ENCODE measurements at regions not wholly inside any gene's neighbourhood (a gene's known extent, or its start where the extent isn't known, plus 50 kb on each side); places are given as distances from the start of the nearest gene placed in this dataset.
"Not testable (repeated sequence)": the region's sequence is repeated elsewhere in the genome, so short reads cannot be mapped to it uniquely, and the experiment has no call there.

DNA sequence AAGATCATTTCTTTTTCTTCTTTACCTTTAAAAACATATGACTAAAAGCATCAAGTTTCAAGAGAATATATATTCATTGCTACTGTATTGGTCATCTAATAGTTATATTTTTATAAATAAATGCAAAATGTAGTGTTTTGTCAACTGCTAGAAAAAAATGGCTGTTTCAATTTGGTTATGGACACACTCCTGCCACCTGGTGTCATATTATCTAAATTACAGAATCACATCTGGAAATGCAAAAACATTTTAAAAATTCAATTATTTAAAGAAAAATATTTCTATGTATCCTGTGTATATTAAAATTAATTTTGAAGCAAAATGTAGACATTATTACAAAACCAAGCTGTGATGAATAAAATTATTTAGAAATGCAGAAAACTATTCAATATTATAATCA lies 329.4 kb upstream of the PCDH18 start:
- Histone ChIP-seq H3K27ac (replicated peaks) (no peak overlapping the region), H3K27me3 (ENCODE audit: insufficient read depth, poor library complexity, severe bottlenecking) (no peaks in the 10 kb centered on the region), H3K4me3 (replicated peaks; ENCODE audit: insufficient read depth, low read length) (no peak overlapping the region)
- TF ChIP-seq CTCF (IDR thresholded peaks at IDR 0.05; ENCODE audit: insufficient read depth, low read length): no peak
- TF ChIP-seq, protein P1, sequence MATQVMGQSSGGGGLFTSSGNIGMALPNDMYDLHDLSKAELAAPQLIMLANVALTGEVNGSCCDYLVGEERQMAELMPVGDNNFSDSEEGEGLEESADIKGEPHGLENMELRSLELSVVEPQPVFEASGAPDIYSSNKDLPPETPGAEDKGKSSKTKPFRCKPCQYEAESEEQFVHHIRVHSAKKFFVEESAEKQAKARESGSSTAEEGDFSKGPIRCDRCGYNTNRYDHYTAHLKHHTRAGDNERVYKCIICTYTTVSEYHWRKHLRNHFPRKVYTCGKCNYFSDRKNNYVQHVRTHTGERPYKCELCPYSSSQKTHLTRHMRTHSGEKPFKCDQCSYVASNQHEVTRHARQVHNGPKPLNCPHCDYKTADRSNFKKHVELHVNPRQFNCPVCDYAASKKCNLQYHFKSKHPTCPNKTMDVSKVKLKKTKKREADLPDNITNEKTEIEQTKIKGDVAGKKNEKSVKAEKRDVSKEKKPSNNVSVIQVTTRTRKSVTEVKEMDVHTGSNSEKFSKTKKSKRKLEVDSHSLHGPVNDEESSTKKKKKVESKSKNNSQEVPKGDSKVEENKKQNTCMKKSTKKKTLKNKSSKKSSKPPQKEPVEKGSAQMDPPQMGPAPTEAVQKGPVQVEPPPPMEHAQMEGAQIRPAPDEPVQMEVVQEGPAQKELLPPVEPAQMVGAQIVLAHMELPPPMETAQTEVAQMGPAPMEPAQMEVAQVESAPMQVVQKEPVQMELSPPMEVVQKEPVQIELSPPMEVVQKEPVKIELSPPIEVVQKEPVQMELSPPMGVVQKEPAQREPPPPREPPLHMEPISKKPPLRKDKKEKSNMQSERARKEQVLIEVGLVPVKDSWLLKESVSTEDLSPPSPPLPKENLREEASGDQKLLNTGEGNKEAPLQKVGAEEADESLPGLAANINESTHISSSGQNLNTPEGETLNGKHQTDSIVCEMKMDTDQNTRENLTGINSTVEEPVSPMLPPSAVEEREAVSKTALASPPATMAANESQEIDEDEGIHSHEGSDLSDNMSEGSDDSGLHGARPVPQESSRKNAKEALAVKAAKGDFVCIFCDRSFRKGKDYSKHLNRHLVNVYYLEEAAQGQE (IDR thresholded peaks at IDR 0.05; ENCODE audit: insufficient replicate concordance, low read depth): no peak
- no peak for TF ChIP-seq POLR2AphosphoS5 (IDR thresholded peaks at IDR 0.05; ENCODE audit: low read depth)
- no peak for TF ChIP-seq GABPA (IDR thresholded peaks at IDR 0.05; ENCODE audit: low read depth)
- no peak for TF ChIP-seq SPI1 (IDR thresholded peaks at IDR 0.05; ENCODE audit: borderline replicate concordance, low read depth)
- DNase-seq (ENCODE audit: low read depth in 1 of 2, low spot score in 1 of 2): no peak

DNA sequence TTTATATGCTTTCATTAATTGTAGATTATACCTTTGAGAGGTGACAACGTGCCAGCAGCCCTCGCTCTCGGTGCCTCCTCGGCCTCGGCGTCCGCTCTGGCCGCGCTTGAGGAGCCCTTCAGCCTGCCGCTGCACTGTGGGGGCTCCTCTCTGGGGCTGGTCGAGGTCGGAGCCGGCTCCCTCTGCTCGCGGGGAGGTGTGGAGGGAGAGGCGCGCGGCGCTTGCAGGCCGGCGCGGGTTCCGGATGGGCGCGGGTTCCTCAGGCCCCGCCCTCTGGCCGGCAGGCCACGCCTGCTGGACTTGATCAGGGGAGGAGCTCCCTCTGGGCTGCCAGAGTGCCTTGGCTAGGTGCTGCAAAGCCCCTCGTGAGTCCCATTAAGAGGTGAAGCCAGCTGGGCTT lies 321.1 kb upstream of the PCDH18 start:
- H3K27me3 ChIP-seq (ENCODE audit: insufficient read depth, poor library complexity, severe bottlenecking): no peaks in the 10 kb centered on the region
- no peak overlapping the region for H3K27ac ChIP-seq (replicated peaks)
- no peak for DNase-seq (ENCODE audit: low read depth in 1 of 2, low spot score in 1 of 2)
- no peak overlapping the region for H3K4me3 ChIP-seq (replicated peaks; ENCODE audit: insufficient read depth, low read length)
- no peak for TF ChIP-seq CTCF (IDR thresholded peaks at IDR 0.05; ENCODE audit: insufficient read depth, low read length)
- TF ChIP-seq POLR2AphosphoS5 (IDR thresholded peaks at IDR 0.05; ENCODE audit: low read depth): no peak
- TF ChIP-seq SPI1 (IDR thresholded peaks at IDR 0.05; ENCODE audit: borderline replicate concordance, low read depth): no peak

- H3K27me3 ChIP-seq (ENCODE audit: insufficient read depth, poor library complexity, severe bottlenecking): no peaks in the 10 kb centered on the region
- H3K27ac ChIP-seq (replicated peaks): no peak overlapping the region
- H3K4me3 ChIP-seq (replicated peaks; ENCODE audit: insufficient read depth, low read length): no peak overlapping the region
- TF ChIP-seq GABPA (IDR thresholded peaks at IDR 0.05; ENCODE audit: low read depth): no peak
- no peak for TF ChIP-seq CTCF (IDR thresholded peaks at IDR 0.05; ENCODE audit: insufficient read depth, low read length)
- no peak for TF ChIP-seq SPI1 (IDR thresholded peaks at IDR 0.05; ENCODE audit: borderline replicate concordance, low read depth)
- TF ChIP-seq POLR2AphosphoS5 (IDR thresholded peaks at IDR 0.05; ENCODE audit: low read depth): no peak
- TF ChIP-seq, protein P1 (IDR thresholded peaks at IDR 0.05; ENCODE audit: insufficient replicate concordance, low read depth): no peak
- no peak for DNase-seq (ENCODE audit: low read depth in 1 of 2, low spot score in 1 of 2)
These were observed 320.0 kb upstream of the PCDH18 start for GRCh38 chr4:137852326-137852725.

- H3K27me3 ChIP-seq (ENCODE audit: insufficient read depth, poor library complexity, severe bottlenecking): no peaks in the 10 kb centered on the region
- H3K4me3 ChIP-seq (replicated peaks; ENCODE audit: insufficient read depth, low read length): no peak overlapping the region
- no peak overlapping the region for H3K27ac ChIP-seq (replicated peaks)
- TF ChIP-seq, protein P1 (IDR thresholded peaks at IDR 0.05; ENCODE audit: insufficient replicate concordance, low read depth): no peak
- TF ChIP-seq POLR2AphosphoS5 (IDR thresholded peaks at IDR 0.05; ENCODE audit: low read depth) (no peak), SPI1 (IDR thresholded peaks at IDR 0.05; ENCODE audit: borderline replicate concordance, low read depth) (no peak), CTCF (IDR thresholded peaks at IDR 0.05; ENCODE audit: insufficient read depth, low read length) (no peak), GABPA (IDR thresholded peaks at IDR 0.05; ENCODE audit: low read depth) (no peak)
- no peak for DNase-seq (ENCODE audit: low read depth in 1 of 2, low spot score in 1 of 2)
These were observed 319.1 kb upstream of the PCDH18 start for GRCh38 chr4:137851435-137851834.

DNA sequence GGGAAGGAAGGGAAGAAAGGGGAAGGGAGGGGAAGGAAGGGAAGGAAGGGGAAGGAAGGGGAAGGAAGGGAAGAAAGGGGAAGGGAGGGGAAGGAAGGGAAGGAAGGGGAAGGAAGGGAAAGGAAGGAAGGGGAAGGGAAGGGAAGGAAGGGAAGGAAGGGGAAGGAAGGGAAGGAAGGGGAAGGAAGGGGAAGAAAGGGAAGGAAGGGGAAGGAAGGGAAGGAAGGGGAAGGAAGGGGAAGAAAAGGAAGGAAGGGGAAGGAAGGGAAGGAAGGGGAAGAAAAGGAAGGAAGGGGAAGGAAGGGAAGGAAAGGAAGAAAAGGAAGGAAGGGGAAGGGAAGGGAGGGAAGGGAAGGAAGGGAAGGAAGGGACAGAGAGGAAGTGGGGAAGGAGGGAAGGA lies 295.7 kb upstream of the PCDH18 start:
- not testable (repeated sequence) for H3K27ac ChIP-seq (replicated peaks); H3K27me3 ChIP-seq (ENCODE audit: insufficient read depth, poor library complexity, severe bottlenecking); H3K4me3 ChIP-seq (replicated peaks; ENCODE audit: insufficient read depth, low read length); DNase-seq (ENCODE audit: low read depth in 1 of 2, low spot score in 1 of 2)
